ENCODE measurements at regions not wholly inside any gene's neighbourhood (a gene's known extent, or its start where the extent isn't known, plus 50 kb on each side); places are given as distances from the start of the nearest gene placed in this dataset.

- ChIA-PET CTCF (ENCODE audit: low intra/inter-chr PET ratio, low total read pairs) (no interaction called here), POLR2A (no interaction called here)
- Histone ChIP-seq H3K79me2 (ENCODE audit: insufficient read depth, low read length) (no peaks in the 10 kb centered on the region), H3K4me2 (ENCODE audit: low read depth, low read length) (no peak overlapping the region), H4K20me1 (ENCODE audit: insufficient read depth, low read length) (no peaks in the 10 kb centered on the region), H3K4me1 (ENCODE audit: insufficient read depth, low read length) (no peaks in the 10 kb centered on the region), H3K9me3 (ENCODE audit: low read length) (peaks cover under 1% of the 10 kb centered on the region; the same call in 1 of the 2 replicates), H3K27me3 (ENCODE audit: control insufficient read depth in 1 of 2, insufficient read depth in 2 of 2, low read length in 2 of 2) (no peaks in the 10 kb centered on the region), H3K36me3 (replicated peaks in 1 of 2; ENCODE audit: control insufficient read depth in 1 of 2, insufficient read depth in 2 of 2, low read length in 2 of 2) (no peaks in the 10 kb centered on the region), H3K9ac (ENCODE audit: insufficient read depth, low read depth, low read length) (no peak overlapping the region), H3K4me3 (replicated peaks in 1 of 3; ENCODE audit: insufficient read depth in 1 of 3, low read depth in 2 of 3, low read length in 3 of 3) (no peak overlapping the region), H3K27ac (ENCODE audit: extremely low read length, insufficient read depth, low read length) (no peak overlapping the region), H2AFZ (ENCODE audit: low read length) (no peak overlapping the region)
- no peak for TF ChIP-seq ARID2 (CRISPR knock-in tag; IDR thresholded peaks at IDR 0.05; ENCODE audit: borderline replicate concordance)
- TF ChIP-seq KAT2B (IDR thresholded peaks at IDR 0.05; ENCODE audit: borderline replicate concordance, low read depth, low read length): no peak
- TF ChIP-seq, protein P1, sequence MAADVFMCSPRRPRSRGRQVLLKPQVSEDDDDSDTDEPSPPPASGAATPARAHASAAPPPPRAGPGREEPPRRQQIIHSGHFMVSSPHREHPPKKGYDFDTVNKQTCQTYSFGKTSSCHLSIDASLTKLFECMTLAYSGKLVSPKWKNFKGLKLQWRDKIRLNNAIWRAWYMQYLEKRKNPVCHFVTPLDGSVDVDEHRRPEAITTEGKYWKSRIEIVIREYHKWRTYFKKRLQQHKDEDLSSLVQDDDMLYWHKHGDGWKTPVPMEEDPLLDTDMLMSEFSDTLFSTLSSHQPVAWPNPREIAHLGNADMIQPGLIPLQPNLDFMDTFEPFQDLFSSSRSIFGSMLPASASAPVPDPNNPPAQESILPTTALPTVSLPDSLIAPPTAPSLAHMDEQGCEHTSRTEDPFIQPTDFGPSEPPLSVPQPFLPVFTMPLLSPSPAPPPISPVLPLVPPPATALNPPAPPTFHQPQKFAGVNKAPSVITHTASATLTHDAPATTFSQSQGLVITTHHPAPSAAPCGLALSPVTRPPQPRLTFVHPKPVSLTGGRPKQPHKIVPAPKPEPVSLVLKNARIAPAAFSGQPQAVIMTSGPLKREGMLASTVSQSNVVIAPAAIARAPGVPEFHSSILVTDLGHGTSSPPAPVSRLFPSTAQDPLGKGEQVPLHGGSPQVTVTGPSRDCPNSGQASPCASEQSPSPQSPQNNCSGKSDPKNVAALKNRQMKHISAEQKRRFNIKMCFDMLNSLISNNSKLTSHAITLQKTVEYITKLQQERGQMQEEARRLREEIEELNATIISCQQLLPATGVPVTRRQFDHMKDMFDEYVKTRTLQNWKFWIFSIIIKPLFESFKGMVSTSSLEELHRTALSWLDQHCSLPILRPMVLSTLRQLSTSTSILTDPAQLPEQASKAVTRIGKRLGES (CRISPR knock-in tag; IDR thresholded peaks at IDR 0.05; ENCODE audit: borderline replicate concordance): no peak
- no peak for TF ChIP-seq ZNF614 (CRISPR knock-in tag; IDR thresholded peaks at IDR 0.05; ENCODE audit: borderline replicate concordance)
- TF ChIP-seq RBFOX2 (IDR thresholded peaks at IDR 0.05; ENCODE audit: low read depth, low read length): no peak
- TF ChIP-seq PHF21A (CRISPR knock-in tag; IDR thresholded peaks at IDR 0.05): no peak
- TF ChIP-seq NCOA5 (CRISPR knock-in tag; IDR thresholded peaks at IDR 0.05): no peak
- TF ChIP-seq JUNB (CRISPR knock-in tag; IDR thresholded peaks at IDR 0.05; ENCODE audit: borderline replicate concordance): no peak
- TF ChIP-seq GRHL1 (CRISPR knock-in tag; conservative IDR thresholded peaks at IDR 0.05): no peak
- no peak for TF ChIP-seq ZNF501 (CRISPR knock-in tag; IDR thresholded peaks at IDR 0.05)
- TF ChIP-seq NR2F6 (IDR thresholded peaks at IDR 0.05): no peak
- no peak for TF ChIP-seq NR2F6 (CRISPR knock-in tag; IDR thresholded peaks at IDR 0.05)
- no peak for TF ChIP-seq ZNF550 (CRISPR knock-in tag; IDR thresholded peaks at IDR 0.05; ENCODE audit: borderline replicate concordance)
- TF ChIP-seq SRSF4 (IDR thresholded peaks at IDR 0.05; ENCODE audit: low read depth, low read length, poor library complexity, severe bottlenecking): no peak
- no peak for TF ChIP-seq ZNF768 (CRISPR knock-in tag; IDR thresholded peaks at IDR 0.05)
- no peak for TF ChIP-seq TAF15 (IDR thresholded peaks at IDR 0.05; ENCODE audit: low read depth, low read length, poor library complexity, severe bottlenecking)
- TF ChIP-seq ZNF12 (CRISPR knock-in tag; IDR thresholded peaks at IDR 0.05): no peak
- DNase-seq (ENCODE audit: low spot score) (no peak), ATAC-seq (no peak), FAIRE-seq (no peak)
- no TSS peak for BruUV-seq (replicated peaks)
- WGBS (ENCODE audit: low lambda C conversion rate): 24% methylated on average over 1 of the region's 1 CpG
- intact Hi-C loops (cut with micrococcal nuclease; ENCODE audit: unreplicated experiment) (loop anchor here (5.0 kb wide), 2 partner anchors 141 to 231 kb away; no protein-coding TSS in a partner anchor), in situ Hi-C loops (cut with HindIII; ENCODE audit: extremely low pct_ligation_motif_present, low pct_unique_long_range_greater_than_20kb) (loop anchor here (10.0 kb wide), 1 partner anchor 154 kb away; no protein-coding TSS in a partner anchor)
These were observed 160.0 kb upstream of the PDE5A start for GRCh38 chr4:119788349-119789266.
